LNCaP clone FGC (cell line): ENCODE measurements at regions not wholly inside any gene's neighbourhood (a gene's known extent, or its start where the extent isn't known, plus 50 kb on each side); places are given as distances from the start of the nearest gene placed in this dataset.

Experiments used
- DNase-seq: peaks from one replicate; pipeline ENCODE4 v3.0.0-alpha.2; 2011; ENCODE audit warnings: low read depth
- H3K4me3 ChIP-seq: 2 replicates; pipeline ENCODE4 v1.5.1; 2011; ENCODE audit warnings: mild to moderate bottlenecking, low read depth, low read length, control low read depth
- TF ChIP-seq, protein P1 (sequence below): IDR thresholded peaks from 2 replicates; pipeline ENCODE4 v1.5.1; 2012; ENCODE audit warnings: mild to moderate bottlenecking; ENCODE audit not compliant: control insufficient read depth, insufficient read depth; ENCODE audit errors: extremely low read depth

DNA sequence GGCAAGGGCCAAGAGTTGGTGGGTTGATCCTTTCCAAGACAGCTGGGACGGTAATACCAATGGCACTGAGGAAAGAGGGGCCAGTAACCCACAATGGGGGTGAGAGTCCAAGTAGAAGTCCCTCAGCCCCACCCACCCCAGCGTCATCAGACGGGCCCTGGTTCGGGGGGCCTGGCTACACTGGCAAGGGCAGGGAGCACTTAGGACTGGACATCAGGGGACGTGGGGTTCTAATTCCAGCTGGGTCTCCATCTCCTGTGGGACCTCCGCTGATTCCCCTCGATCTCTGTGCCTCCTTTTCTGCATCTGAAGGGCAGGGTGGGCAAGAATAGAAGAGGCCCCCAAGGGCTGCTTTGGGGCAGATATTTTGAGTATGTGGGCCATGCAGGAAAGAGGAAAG is 53.5 kb upstream of the FCN1 start:
- DNase-seq = no peak
- no peak overlapping the region for H3K4me3 ChIP-seq
- TF ChIP-seq, protein P1, sequence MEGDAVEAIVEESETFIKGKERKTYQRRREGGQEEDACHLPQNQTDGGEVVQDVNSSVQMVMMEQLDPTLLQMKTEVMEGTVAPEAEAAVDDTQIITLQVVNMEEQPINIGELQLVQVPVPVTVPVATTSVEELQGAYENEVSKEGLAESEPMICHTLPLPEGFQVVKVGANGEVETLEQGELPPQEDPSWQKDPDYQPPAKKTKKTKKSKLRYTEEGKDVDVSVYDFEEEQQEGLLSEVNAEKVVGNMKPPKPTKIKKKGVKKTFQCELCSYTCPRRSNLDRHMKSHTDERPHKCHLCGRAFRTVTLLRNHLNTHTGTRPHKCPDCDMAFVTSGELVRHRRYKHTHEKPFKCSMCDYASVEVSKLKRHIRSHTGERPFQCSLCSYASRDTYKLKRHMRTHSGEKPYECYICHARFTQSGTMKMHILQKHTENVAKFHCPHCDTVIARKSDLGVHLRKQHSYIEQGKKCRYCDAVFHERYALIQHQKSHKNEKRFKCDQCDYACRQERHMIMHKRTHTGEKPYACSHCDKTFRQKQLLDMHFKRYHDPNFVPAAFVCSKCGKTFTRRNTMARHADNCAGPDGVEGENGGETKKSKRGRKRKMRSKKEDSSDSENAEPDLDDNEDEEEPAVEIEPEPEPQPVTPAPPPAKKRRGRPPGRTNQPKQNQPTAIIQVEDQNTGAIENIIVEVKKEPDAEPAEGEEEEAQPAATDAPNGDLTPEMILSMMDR = no peak

DNA sequence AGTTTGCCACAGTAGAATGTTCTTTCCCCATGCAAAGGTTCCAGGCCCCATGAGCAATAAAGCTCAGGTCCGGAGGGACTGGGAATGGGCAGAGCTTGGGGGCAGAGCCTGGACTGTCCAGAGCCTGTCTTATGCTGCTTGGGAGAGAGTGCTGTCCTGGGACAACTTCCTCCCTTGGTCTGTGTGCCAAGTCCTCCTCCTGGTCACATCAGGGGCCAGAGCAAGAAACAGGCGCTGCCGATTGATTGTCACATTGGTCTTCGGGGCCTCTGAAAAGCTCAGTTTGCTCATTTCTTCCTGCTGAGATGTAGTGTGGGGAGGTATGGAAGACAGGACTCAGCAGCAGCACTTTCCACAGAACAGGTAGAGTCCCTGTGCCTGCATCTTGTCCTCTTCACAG is 54.0 kb upstream of the FCN1 start:
- H3K4me3 ChIP-seq = no peak overlapping the region
- TF ChIP-seq, protein P1 = no peak
- DNase-seq = no peak

DNA sequence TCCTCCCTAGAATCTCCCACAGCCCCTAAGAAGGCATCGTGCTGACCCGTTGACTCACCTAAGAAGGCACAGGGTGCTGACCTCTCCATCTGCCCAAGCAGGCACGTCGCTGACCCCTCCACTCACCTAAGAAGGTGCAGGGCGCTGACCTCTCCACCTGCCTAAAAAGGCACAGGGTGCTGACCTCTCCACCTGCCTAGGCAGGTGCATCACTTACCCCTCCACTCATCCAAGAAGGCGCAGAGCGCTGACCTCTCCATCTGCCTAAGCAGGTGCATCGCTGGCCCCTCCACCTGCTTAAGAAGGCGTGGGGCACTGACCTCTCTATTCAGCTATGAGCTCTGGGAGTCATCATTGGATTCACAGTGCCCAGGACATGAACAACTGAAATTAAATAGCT is 54.4 kb upstream of the FCN1 start:
- TF ChIP-seq, protein P1 = no peak
- DNase-seq = no peak
- H3K4me3 ChIP-seq = no peak overlapping the region

DNA sequence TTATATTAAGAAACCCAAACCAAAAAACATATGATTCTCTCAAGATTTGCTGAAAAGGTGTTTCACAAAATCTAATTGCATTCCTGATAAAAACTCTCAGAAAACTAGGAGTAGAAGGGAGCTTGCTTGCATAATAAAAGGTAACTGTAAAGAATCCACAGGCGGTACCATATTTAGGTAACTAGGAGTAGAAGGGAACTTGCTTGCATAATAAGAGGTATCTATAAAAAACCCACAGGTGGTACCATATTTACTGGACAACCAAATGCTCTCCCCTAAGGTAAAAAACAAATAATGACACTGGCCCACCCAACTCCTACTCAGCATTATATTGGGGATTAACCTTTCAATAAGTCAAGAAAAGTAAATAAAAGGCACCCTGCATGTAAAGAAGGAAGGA is 57.5 kb upstream of the FCN1 start:
- no peak overlapping the region for H3K4me3 ChIP-seq
- TF ChIP-seq, protein P1 = no peak
- DNase-seq = no peak

DNA sequence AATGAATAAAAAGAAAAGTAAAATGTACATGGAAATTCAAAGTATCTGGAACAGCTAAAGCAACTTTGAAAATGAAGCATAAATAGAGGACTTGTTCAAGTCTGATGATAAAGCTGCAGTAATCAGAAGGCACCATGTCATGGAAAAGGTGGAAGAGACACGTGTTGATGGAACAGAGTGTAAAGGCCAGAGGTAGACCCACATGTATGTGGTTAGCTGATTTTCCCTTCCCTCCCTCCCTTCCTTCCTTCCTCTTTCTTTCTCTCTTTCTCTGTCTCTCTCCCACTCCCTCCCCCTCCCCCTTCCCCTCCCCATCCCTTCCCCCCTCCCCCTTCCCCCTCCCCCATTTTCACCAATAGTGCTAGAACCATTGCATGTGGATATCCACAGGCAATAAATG is 58.7 kb upstream of the FCN1 start:
- H3K4me3 ChIP-seq = no peak overlapping the region
- no peak for DNase-seq
- TF ChIP-seq, protein P1 = no peak

DNA sequence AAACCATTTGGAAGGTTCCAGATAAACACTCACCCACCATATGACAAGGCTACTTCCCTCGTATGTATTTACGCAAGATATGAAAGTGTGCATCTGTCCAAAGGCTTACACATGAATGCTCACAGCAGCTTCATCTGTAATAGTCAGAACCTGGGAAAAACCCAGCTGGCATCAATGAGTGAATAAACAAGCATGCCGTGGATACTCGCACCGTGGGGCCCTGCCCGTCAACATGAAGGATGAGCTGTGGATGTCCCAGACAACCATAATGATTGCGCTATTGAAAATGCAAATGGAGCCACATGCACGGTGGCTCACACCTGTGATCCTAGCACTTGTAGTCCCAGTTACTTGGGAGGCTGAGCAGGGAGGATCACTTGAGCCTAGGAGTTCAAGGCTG is 60.6 kb upstream of the FCN1 start:
- TF ChIP-seq, protein P1 = no peak
- no peak for DNase-seq

DNA sequence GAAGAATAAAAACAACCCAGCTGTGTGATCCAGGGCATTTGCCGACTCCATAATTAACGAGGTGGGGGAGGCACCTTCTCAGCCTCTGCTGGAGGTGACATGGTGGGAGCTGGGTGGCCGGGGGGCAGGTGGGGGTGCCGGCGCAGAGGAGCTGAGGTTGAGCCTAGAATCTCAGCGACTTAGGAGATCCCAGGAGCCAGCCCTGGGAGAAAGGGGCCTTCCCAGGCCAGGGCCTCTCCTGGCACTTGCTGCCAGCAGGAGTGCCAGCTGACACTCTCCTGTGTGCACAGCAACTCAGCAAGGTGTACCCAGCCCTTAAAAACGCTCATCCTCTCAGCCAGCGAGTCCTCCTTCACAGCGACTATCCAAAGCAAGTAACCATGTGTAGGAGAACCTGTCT is 62.8 kb upstream of the FCN1 start:
- no peak overlapping the region for H3K4me3 ChIP-seq
- TF ChIP-seq, protein P1 = no peak
- DNase-seq = no peak

More for the DNA sequence above, 60.6 kb upstream of the FCN1 start:
- H3K4me3 ChIP-seq = no peak overlapping the region
